ENCODE measurements at regions not wholly inside any gene's neighbourhood (a gene's known extent, or its start where the extent isn't known, plus 50 kb on each side); places are given as distances from the start of the nearest gene placed in this dataset.

- H3K9me3 Mint-ChIP-seq (ENCODE audit: low read depth) = peaks cover 3% of the 10 kb centered on the region
- no peak for TF ChIP-seq CTCF (IDR thresholded peaks at IDR 0.05)
- H3K36me3 Mint-ChIP-seq (ENCODE audit: low read depth) = peaks cover 2% of the 10 kb centered on the region
- DNase-seq (ENCODE audit: low spot score) = no peak
- no peaks in the 10 kb centered on the region for H3K27me3 Mint-ChIP-seq (ENCODE audit: low read depth)
- H3K4me3 Mint-ChIP-seq (ENCODE audit: unreplicated experiment) = no peak overlapping the region
- no peak overlapping the region for H3K27ac Mint-ChIP-seq (ENCODE audit: unreplicated experiment)
- H3K4me1 Mint-ChIP-seq (ENCODE audit: low read depth) = peaks cover 22% of the 10 kb centered on the region
Observed at GRCh38 chr5:96053063-96053735, 91.5 kb upstream of the ELL2 start.

- H3K9me3 Mint-ChIP-seq (ENCODE audit: low read depth) = peaks cover 3% of the 10 kb centered on the region
- peaks cover 2% of the 10 kb centered on the region for H3K36me3 Mint-ChIP-seq (ENCODE audit: low read depth)
- no peak overlapping the region for H3K27ac Mint-ChIP-seq (ENCODE audit: unreplicated experiment)
- H3K27me3 Mint-ChIP-seq (ENCODE audit: low read depth) = no peaks in the 10 kb centered on the region
- TF ChIP-seq CTCF (IDR thresholded peaks at IDR 0.05) = no peak
- no peak for DNase-seq (ENCODE audit: low spot score)
- H3K4me1 Mint-ChIP-seq (ENCODE audit: low read depth) = peaks cover 22% of the 10 kb centered on the region
- H3K4me3 Mint-ChIP-seq (ENCODE audit: unreplicated experiment) = no peak overlapping the region
Observed at GRCh38 chr5:96052374-96052773, 90.7 kb upstream of the ELL2 start.

GRCh38 chr5:96051401-96051830, 89.8 kb upstream of the ELL2 start:
- Mint-ChIP-seq H3K4me3 (ENCODE audit: unreplicated experiment) (no peak overlapping the region), H3K27ac (ENCODE audit: unreplicated experiment) (peak overlapping the region; percentile 18), H3K4me1 (ENCODE audit: low read depth) (peaks cover 22% of the 10 kb centered on the region), H3K27me3 (ENCODE audit: low read depth) (no peaks in the 10 kb centered on the region), H3K36me3 (ENCODE audit: low read depth) (peaks cover 2% of the 10 kb centered on the region), H3K9me3 (ENCODE audit: low read depth) (peaks cover 3% of the 10 kb centered on the region)
- DNase-seq (ENCODE audit: low spot score) = no peak
- TF ChIP-seq CTCF (IDR thresholded peaks at IDR 0.05) = no peak

GRCh38 chr5:96050273-96050880, 88.7 kb upstream of the ELL2 start:
- Mint-ChIP-seq H3K9me3 (ENCODE audit: low read depth) (peaks cover 3% of the 10 kb centered on the region), H3K4me3 (ENCODE audit: unreplicated experiment) (no peak overlapping the region), H3K4me1 (ENCODE audit: low read depth) (peaks cover 22% of the 10 kb centered on the region)

More at GRCh38 chr5:96050273-96050880, 88.7 kb upstream of the ELL2 start:
- no peak for DNase-seq (ENCODE audit: low spot score)
- no peak for TF ChIP-seq CTCF (IDR thresholded peaks at IDR 0.05)
- peaks cover 2% of the 10 kb centered on the region for H3K36me3 Mint-ChIP-seq (ENCODE audit: low read depth)
- no peak overlapping the region for H3K27ac Mint-ChIP-seq (ENCODE audit: unreplicated experiment)
- no peaks in the 10 kb centered on the region for H3K27me3 Mint-ChIP-seq (ENCODE audit: low read depth)
